Renal cortex interstitium (tissue), 11 donors: ENCODE measurements at regions not wholly inside any gene's neighbourhood (a gene's known extent, or its start where the extent isn't known, plus 50 kb on each side); places are given as distances from the start of the nearest gene placed in this dataset.
"Not testable (repeated sequence)": the region's sequence is repeated elsewhere in the genome, so short reads cannot be mapped to it uniquely, and the experiment has no call there.

Experiments
- DNase-seq, 11 donors: peaks; one replicate each; pipeline ENCODE4 v3.0.0-alpha.2; 2013; ENCODE audit warnings: low read depth in 9 of 11, low spot score in 4 of 11; ENCODE audit errors: extremely low read depth in 1 of 11

- no peak for DNase-seq
Measured at GRCh38 chr7:121541457-121541856, 145.3 kb upstream of the FAM3C start.

GRCh38 chr7:121540138-121540537 is 144.0 kb upstream of the FAM3C start:
- DNase-seq, result no peak

- DNase-seq, result no peak
Measured at GRCh38 chr7:121537031-121537430, 140.9 kb upstream of the FAM3C start.

GRCh38 chr7:121531175-121532070 is 135.3 kb upstream of the FAM3C start:
- DNase-seq, result no peak

- no peak for DNase-seq
Measured at GRCh38 chr7:121530227-121531174, 134.4 kb upstream of the FAM3C start.

- no peak for DNase-seq
Measured at GRCh38 chr7:121529003-121529402, 132.9 kb upstream of the FAM3C start.

GRCh38 chr7:121526210-121526609 is 130.1 kb upstream of the FAM3C start:
- DNase-seq, result not testable (repeated sequence)

GRCh38 chr7:121525155-121525819 is 129.2 kb upstream of the FAM3C start:
- DNase-seq, result no peak

- no peak for DNase-seq
Measured at GRCh38 chr7:121521711-121522400, 125.7 kb upstream of the FAM3C start.

GRCh38 chr7:121520911-121521310 is 124.8 kb upstream of the FAM3C start:
- DNase-seq, result no peak

GRCh38 chr7:121519548-121520521 is 123.7 kb upstream of the FAM3C start:
- DNase-seq, result no peak

GRCh38 chr7:121517591-121517990 is 121.5 kb upstream of the FAM3C start:
- no peak for DNase-seq

- peak; percentile 9 to 76 (median 27) for DNase-seq
Measured at GRCh38 chr7:121516821-121517220, 120.7 kb upstream of the FAM3C start.

GRCh38 chr7:121515630-121516401 is 119.7 kb upstream of the FAM3C start:
- DNase-seq, result no peak

GRCh38 chr7:121515229-121515628 is 119.1 kb upstream of the FAM3C start:
- DNase-seq, result no peak

- DNase-seq, result no peak
Measured at GRCh38 chr7:121513105-121513504, 117.0 kb upstream of the FAM3C start.

GRCh38 chr7:121510858-121511482 is 114.9 kb upstream of the FAM3C start:
- DNase-seq, result no peak
